Endothelial cell of umbilical vein (primary cell): ENCODE measurements at regions not wholly inside any gene's neighbourhood (a gene's known extent, or its start where the extent isn't known, plus 50 kb on each side); places are given as distances from the start of the nearest gene placed in this dataset.

ENCODE experiments used
- BruUV-seq: library from RNA; stranded (reverse); fragments of 400-500 nt; replicated peaks from 2 replicates; lab custom pipeline; 2021; lab: Mats Ljungman, UMichigan
- CTCF ChIA-PET: fragments of 300-600, 350-600 bp; sonication (Branson Sonifier 250); formaldehyde crosslinking; loops from one replicate; lab custom pipeline; 2021; ENCODE audit warnings: antibody characterized with exemption, inconsistent platforms; lab: Charles Lee
- POLR2A ChIA-PET: fragments of 300-600, 350-600 bp; sonication (Branson Sonifier 250); formaldehyde crosslinking; loops from one replicate; lab custom pipeline; 2021; ENCODE audit warnings: antibody characterized with exemption, inconsistent platforms; lab: Charles Lee
- DNase-seq: peaks from one replicate; pipeline ENCODE4 v3.0.0-alpha.2; 2011; ENCODE audit warnings: low read depth, low spot score
- FAIRE-seq: peaks from 2 replicates; lab custom pipeline; 2011; peaks lifted over from hg19 to GRCh38; lab: Jason Lieb, UNC
- H2AFZ ChIP-seq: 2 replicates; pipeline ENCODE4 v1.6.0; 2012; ENCODE audit warnings: low read depth, low read length, control low read depth, inconsistent platforms
- H3K27ac ChIP-seq: 2 replicates; pipeline ENCODE4 v1.5.1; 2011; ENCODE audit warnings: low read depth, mild to moderate bottlenecking, control low read depth, low read length, moderate library complexity; ENCODE audit not compliant: insufficient read depth
- H3K27me3 ChIP-seq, 2 experiments: 2 replicates each; pipeline versions ENCODE4 v1.6.0 to v1.6.1; 2011; ENCODE audit warnings: low read length in 2 of 2, mixed read lengths in 1 of 2; ENCODE audit not compliant: control insufficient read depth in 2 of 2, insufficient read depth in 2 of 2
- H3K36me3 ChIP-seq, 2 experiments: 2 replicates in 1 of 2; 3 replicates in 1 of 2; pipeline ENCODE4 v1.5.1; 2011; ENCODE audit warnings: low read length in 2 of 2, mild to moderate bottlenecking in 1 of 2, moderate library complexity in 1 of 2; ENCODE audit not compliant: control insufficient read depth in 2 of 2, insufficient read depth in 2 of 2; ENCODE audit errors: extremely low read depth in 1 of 2
- H3K4me1 ChIP-seq: 3 replicates; pipeline ENCODE4 v1.5.1; 2011; ENCODE audit warnings: mild to moderate bottlenecking, low read length; ENCODE audit not compliant: control insufficient read depth, insufficient read depth; ENCODE audit errors: extremely low read depth
- H3K4me2 ChIP-seq: 2 replicates; pipeline ENCODE4 v1.6.1; 2011; ENCODE audit warnings: low read length, control low read depth, mixed read lengths; ENCODE audit not compliant: insufficient read depth
- H3K4me3 ChIP-seq, 3 experiments: fragments of 200-600 bp in 1 of 3; sonication (generic), shearing (Covaris generic) in 1 of 3; replicated peaks in 1 of 3; 2 replicates each; pipeline ENCODE4 v1.5.1; 2011 to 2016; ENCODE audit warnings: control low read depth in 3 of 3, low read length in 3 of 3, mild to moderate bottlenecking in 2 of 3, inconsistent platforms in 1 of 3, low read depth in 1 of 3, moderate library complexity in 1 of 3; ENCODE audit not compliant: insufficient read depth in 1 of 3
- H3K79me2 ChIP-seq: 2 replicates; pipeline ENCODE4 v1.6.0; 2012; ENCODE audit warnings: low read length, inconsistent platforms; ENCODE audit not compliant: control insufficient read depth, insufficient read depth
- H3K9ac ChIP-seq: replicated peaks from 2 replicates; pipeline ENCODE3; 2011; ENCODE audit warnings: low read length, control low read depth; ENCODE audit not compliant: insufficient read depth; ENCODE audit errors: extremely low read depth
- H3K9me1 ChIP-seq: replicated peaks from 3 replicates; pipeline ENCODE4 v1.6.0; 2011; ENCODE audit warnings: mild to moderate bottlenecking, low read length; ENCODE audit not compliant: control insufficient read depth, insufficient read depth; ENCODE audit errors: extremely low read depth
- H3K9me3 ChIP-seq: replicated peaks from 2 replicates; pipeline ENCODE4 v1.5.1; 2012; ENCODE audit warnings: low read length, inconsistent platforms; ENCODE audit not compliant: control insufficient read depth, insufficient read depth
- H4K20me1 ChIP-seq: replicated peaks from 2 replicates; pipeline ENCODE3; 2011; ENCODE audit warnings: mild to moderate bottlenecking, low read length; ENCODE audit not compliant: control insufficient read depth, insufficient read depth; ENCODE audit errors: extremely low read depth
- CTCF ChIP-seq, 2 donors: IDR thresholded peaks; 1 replicate in 1 of 2; 2 replicates in 1 of 2; pipeline ENCODE4 v1.5.1; 2011; ENCODE audit warnings: low read length in 2 of 2, mild to moderate bottlenecking in 2 of 2, moderate library complexity in 2 of 2, control low read depth in 1 of 2, inconsistent platforms in 1 of 2, low read depth in 1 of 2; ENCODE audit not compliant: insufficient read depth in 1 of 2; ENCODE audit errors: extremely low read depth in 1 of 2
- EZH2 ChIP-seq: IDR thresholded peaks from 2 replicates; pipeline ENCODE4 v1.6.1; 2012; ENCODE audit warnings: borderline replicate concordance, low read depth, mild to moderate bottlenecking, moderate library complexity, low read length, inconsistent platforms; ENCODE audit not compliant: severe bottlenecking
- FOS ChIP-seq: IDR thresholded peaks from 2 replicates; pipeline ENCODE4 v1.6.1; 2011; ENCODE audit warnings: mild to moderate bottlenecking, low read length, moderate library complexity, borderline replicate concordance; ENCODE audit not compliant: insufficient read depth
- GATA2 ChIP-seq: IDR thresholded peaks from 2 replicates; pipeline ENCODE4 v1.7.0; 2011; ENCODE audit warnings: low read depth, mild to moderate bottlenecking, moderate library complexity, mixed read lengths, low read length; ENCODE audit not compliant: insufficient read length, insufficient read depth
- JUN ChIP-seq: IDR thresholded peaks from 2 replicates; pipeline ENCODE4 v1.6.1; 2011; ENCODE audit warnings: borderline replicate concordance, low read depth; ENCODE audit not compliant: insufficient read length, insufficient read depth
- MYC ChIP-seq: IDR thresholded peaks from one replicate; pipeline ENCODE4 v1.6.1; 2011; ENCODE audit warnings: mild to moderate bottlenecking, low read depth, low read length
- POLR2A ChIP-seq: IDR thresholded peaks from 2 replicates; pipeline ENCODE4 v1.6.1; 2012; ENCODE audit warnings: low read depth, mild to moderate bottlenecking, control low read depth, low read length
- POLR2AphosphoS5 ChIP-seq: IDR thresholded peaks from 2 replicates; pipeline ENCODE4 v1.6.1; 2012; ENCODE audit warnings: low read depth, mild to moderate bottlenecking, control low read depth, low read length, moderate library complexity; ENCODE audit not compliant: insufficient read depth
- dilution Hi-C: fragments of 300-500 bp; cut with MboI; formaldehyde crosslinking; loops from one replicate; pipeline ENCODE4 v1.15.0; 2019; ENCODE audit warnings: low sequenced_read_pairs; ENCODE audit not compliant: extremely low pct_ligation_motif_present
- intact Hi-C: fragments of 100-400 bp; cut with micrococcal nuclease; formaldehyde crosslinking; loops from one replicate; pipeline ENCODE4 v1.10.0; 2022
- TF ChIP-seq, protein P1 (sequence below): IDR thresholded peaks from 2 replicates; pipeline ENCODE4 v1.6.1; 2011; ENCODE audit not compliant: insufficient read depth, insufficient read length

GRCh38 chr3:99171800-99172199 lies 270.3 kb upstream of the DCBLD2 start:
- TF ChIP-seq, protein P1, sequence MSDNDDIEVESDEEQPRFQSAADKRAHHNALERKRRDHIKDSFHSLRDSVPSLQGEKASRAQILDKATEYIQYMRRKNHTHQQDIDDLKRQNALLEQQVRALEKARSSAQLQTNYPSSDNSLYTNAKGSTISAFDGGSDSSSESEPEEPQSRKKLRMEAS = no peak
- Histone ChIP-seq H4K20me1 (no peaks in the 10 kb centered on the region), H3K79me2 (no peaks in the 10 kb centered on the region), H3K9me3 (no peaks in the 10 kb centered on the region), H3K4me3 (no peak overlapping the region), H3K4me1 (no peaks in the 10 kb centered on the region), H3K27me3 (no peaks in the 10 kb centered on the region), H3K9ac (no peak overlapping the region), H3K9me1 (no peaks in the 10 kb centered on the region), H3K4me2 (no peak overlapping the region), H3K36me3 (no peaks in the 10 kb centered on the region), H3K27ac (no peak overlapping the region), H2AFZ (no peak overlapping the region)
- intact Hi-C loops (loop anchor here (5.0 to 10.0 kb wide), 3 partner anchors 354 to 567 kb away; partner anchors contain the start of gene COL8A1), dilution Hi-C loops (no loop called here)
- BruUV-seq = no TSS peak
- no peak for DNase-seq
- POLR2A ChIA-PET = no interaction called here
- CTCF ChIA-PET = interaction anchor here (1.0 to 4.7 kb wide), 6 partner anchors 57 to 576 kb away, joined by 3 to 123 read pairs (median 10); no protein-coding TSS in a partner anchor
- no peak for FAIRE-seq

DNA sequence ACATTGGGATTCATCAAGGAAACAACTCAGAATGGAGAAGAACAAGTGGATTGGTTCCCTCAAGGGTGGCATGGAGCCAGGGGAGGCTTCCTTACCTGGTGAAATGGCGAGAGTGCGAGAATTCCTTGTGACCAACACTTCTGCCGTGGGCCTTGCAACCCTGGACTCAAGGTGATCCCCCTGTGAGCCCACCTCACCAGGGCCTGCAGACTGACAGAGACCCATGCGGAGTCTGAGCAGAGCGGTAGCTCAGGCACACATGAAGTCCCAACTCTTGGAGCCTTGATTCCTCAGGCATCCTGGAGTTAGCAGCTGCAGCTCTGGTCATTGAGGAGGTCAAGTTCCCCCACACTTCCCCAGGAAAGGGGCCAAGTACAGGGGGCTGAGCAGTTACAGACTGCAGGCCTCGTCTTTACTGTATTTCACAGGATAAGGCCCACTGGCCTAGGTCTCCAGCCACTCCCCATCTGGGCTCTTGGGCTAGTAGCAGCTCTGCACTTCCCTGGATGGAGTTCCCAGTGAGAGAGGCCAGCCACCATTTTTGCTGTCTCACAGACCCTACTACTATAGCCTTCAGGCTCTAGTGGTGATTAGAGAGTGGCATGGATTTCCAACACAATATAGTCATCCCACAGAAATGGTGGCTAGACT lies 269.5 kb upstream of the DCBLD2 start:
- Histone ChIP-seq H3K27me3 (no peaks in the 10 kb centered on the region), H3K36me3 (no peaks in the 10 kb centered on the region), H2AFZ (no peak overlapping the region), H3K9me1 (no peaks in the 10 kb centered on the region), H3K4me1 (no peaks in the 10 kb centered on the region), H3K4me2 (no peak overlapping the region), H3K79me2 (no peaks in the 10 kb centered on the region), H3K27ac (no peak overlapping the region), H3K4me3 (no peak overlapping the region), H3K9ac (no peak overlapping the region), H4K20me1 (no peaks in the 10 kb centered on the region), H3K9me3 (no peaks in the 10 kb centered on the region)
- BruUV-seq = no TSS peak
- CTCF ChIA-PET = interaction anchor here (1.0 to 4.7 kb wide), 5 partner anchors 56 to 577 kb away, joined by 3 to 123 read pairs (median 5); no protein-coding TSS in a partner anchor
- FAIRE-seq (no peak), DNase-seq (no peak)
- intact Hi-C loops (loop anchor here (5.0 to 10.0 kb wide), 3 partner anchors 354 to 566 kb away; partner anchors contain the start of gene COL8A1), dilution Hi-C loops (no loop called here)
- TF ChIP-seq POLR2A = no peak
- no peak for TF ChIP-seq MYC
- no peak for TF ChIP-seq FOS
- TF ChIP-seq GATA2 = no peak
- TF ChIP-seq, protein P1 = no peak
- no peak for TF ChIP-seq CTCF (IDR thresholded peaks at IDR 0.05; ENCODE audit: extremely low read depth in 1 of 2, insufficient read depth in 1 of 2, low read depth in 1 of 2, low read length in 2 of 2)
- TF ChIP-seq EZH2 = no peak
- TF ChIP-seq JUN = no peak
- TF ChIP-seq POLR2AphosphoS5 = no peak
- POLR2A ChIA-PET = no interaction called here
